ENCODE measurements at regions not wholly inside any gene's neighbourhood (a gene's known extent, or its start where the extent isn't known, plus 50 kb on each side); places are given as distances from the start of the nearest gene placed in this dataset.

DNA sequence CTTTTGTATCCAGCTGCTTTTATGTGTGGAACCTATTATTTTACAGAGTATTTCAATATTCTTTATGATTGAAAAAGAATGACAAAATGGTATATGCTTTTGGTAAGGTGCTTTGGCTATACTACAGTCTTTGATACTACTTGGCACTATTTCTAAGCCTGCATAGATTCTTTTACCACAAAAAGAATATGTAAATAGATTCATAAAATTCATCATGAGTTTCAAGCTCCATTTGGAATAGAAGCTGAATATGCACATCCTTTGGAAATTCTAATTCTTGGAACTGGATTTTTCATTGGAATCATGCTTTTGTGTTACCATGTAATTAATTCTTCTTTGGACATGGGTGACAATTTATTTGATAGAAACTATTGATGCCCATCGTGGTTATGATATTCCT lies 60.2 kb upstream of the SYTL5 start:
- no peaks in the 10 kb centered on the region for H3K9me3 ChIP-seq (replicated peaks)
- no peaks in the 10 kb centered on the region for H3K27me3 ChIP-seq (replicated peaks)
- no peaks in the 10 kb centered on the region for H3K4me1 ChIP-seq (replicated peaks)
- DNase-seq (ENCODE audit: low read depth in 1 of 2, low spot score in 2 of 2), result no peak
- no peak overlapping the region for H3K27ac ChIP-seq
- no peak overlapping the region for H3K4me3 ChIP-seq
- no peaks in the 10 kb centered on the region for H3K36me3 ChIP-seq

DNA sequence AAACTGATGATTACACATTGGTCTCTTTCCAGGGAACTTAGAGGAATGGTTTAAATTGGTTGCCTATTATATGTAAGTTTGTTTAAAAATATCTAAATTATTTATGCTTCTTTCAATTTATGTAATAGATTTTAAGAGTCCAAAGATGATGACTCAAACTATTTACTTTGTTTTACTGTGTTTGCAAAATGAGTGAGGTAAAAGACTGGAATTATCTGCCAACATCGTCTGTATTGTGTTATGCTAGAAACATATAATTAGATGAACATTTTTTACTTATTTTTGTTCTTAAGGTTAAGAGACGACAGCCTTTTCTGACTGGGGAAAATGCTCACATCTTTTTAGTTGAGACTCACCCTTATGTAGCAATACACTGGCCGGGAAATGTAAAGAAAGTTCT lies 51.1 kb upstream of the SYTL5 start:
- Histone ChIP-seq H3K4me1 (replicated peaks) (no peaks in the 10 kb centered on the region), H3K36me3 (no peaks in the 10 kb centered on the region), H3K27ac (no peak overlapping the region), H3K4me3 (no peak overlapping the region), H3K27me3 (replicated peaks) (no peaks in the 10 kb centered on the region), H3K9me3 (replicated peaks) (no peaks in the 10 kb centered on the region)
- DNase-seq (ENCODE audit: low read depth in 1 of 2, low spot score in 2 of 2), result no peak

DNA sequence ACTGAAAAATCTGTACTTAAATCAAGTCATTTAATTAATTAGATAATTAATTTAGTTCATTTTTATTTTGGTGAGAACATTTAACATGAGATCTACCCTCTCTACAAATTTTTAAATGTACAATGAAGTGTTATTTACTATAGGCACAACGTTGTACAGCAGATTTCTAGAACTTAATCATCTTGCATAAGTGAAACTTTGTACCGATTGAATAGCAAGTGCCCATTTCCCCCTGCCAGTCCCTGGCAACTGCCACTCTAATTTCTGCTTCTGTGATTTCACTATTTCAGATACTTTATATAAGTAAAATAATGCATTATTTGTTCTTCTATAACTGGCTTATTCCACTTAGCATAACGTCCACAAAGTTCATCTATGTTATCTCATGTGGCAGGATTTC lies 50.1 kb upstream of the SYTL5 start:
- H3K27ac ChIP-seq, result no peak overlapping the region
- H3K9me3 ChIP-seq (replicated peaks), result no peaks in the 10 kb centered on the region
- no peaks in the 10 kb centered on the region for H3K27me3 ChIP-seq (replicated peaks)
- DNase-seq (ENCODE audit: low read depth in 1 of 2, low spot score in 2 of 2), result no peak
- H3K4me1 ChIP-seq (replicated peaks), result no peaks in the 10 kb centered on the region
- H3K36me3 ChIP-seq, result no peaks in the 10 kb centered on the region
- H3K4me3 ChIP-seq, result no peak overlapping the region

All from SJSA1 (cell line).